ENCODE measurements at regions not wholly inside any gene's neighbourhood (a gene's known extent, or its start where the extent isn't known, plus 50 kb on each side); places are given as distances from the start of the nearest gene placed in this dataset.

- no peak for DNase-seq (ENCODE audit: low read depth)
Measured at GRCh38 chr14:65354715-65355114, 57.8 kb upstream of the FUT8 start.

- DNase-seq (ENCODE audit: low read depth) = no peak
Measured at GRCh38 chr14:65356327-65356836, 56.1 kb upstream of the FUT8 start.

- no peak for DNase-seq (ENCODE audit: low read depth)
Measured at GRCh38 chr14:65357113-65357512, 55.4 kb upstream of the FUT8 start.

- no peak for DNase-seq (ENCODE audit: low read depth)
Measured at GRCh38 chr14:65357689-65358088, 54.8 kb upstream of the FUT8 start.

- no peak for DNase-seq (ENCODE audit: low read depth)
Measured at GRCh38 chr14:65359503-65359902, 53.0 kb upstream of the FUT8 start.

GRCh38 chr14:65360144-65360784 is 52.3 kb upstream of the FUT8 start:
- no peak for DNase-seq (ENCODE audit: low read depth)

GRCh38 chr14:65361920-65362319 is 50.6 kb upstream of the FUT8 start:
- no peak for DNase-seq (ENCODE audit: low read depth)
